ENCODE measurements at regions not wholly inside any gene's neighbourhood (a gene's known extent, or its start where the extent isn't known, plus 50 kb on each side); places are given as distances from the start of the nearest gene placed in this dataset.

DNA sequence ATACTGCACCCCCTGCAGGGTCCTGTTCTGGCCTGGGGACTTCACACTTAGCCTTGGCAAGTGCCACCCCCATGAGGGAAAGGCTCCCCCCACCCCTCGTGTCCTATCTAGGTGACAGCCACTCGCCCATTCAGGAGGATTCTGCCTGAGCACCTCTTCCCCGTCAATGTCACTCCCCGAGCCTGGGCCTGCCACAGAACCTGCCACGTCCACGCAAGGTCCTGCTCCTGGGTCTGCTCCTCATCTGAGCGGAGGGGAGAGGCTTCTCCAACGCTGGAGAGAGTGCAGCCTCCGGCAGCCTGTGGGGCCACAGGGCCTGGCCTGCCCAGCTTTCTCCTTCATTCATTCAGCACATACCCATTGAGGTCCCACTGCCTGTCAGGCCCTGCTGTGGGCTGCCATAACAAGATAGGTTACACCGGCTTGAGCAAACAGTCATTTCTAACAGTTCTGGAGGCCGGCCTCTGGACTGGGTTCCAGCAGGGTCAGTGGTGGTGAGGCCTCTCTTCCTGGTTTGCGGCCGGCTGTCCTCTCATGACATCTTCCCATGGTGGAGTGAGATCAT is 92.0 kb upstream of the RET start:
- intact Hi-C loops (cut with micrococcal nuclease; ENCODE audit: unreplicated experiment): loop anchor here (10.0 kb wide), 1 partner anchor 120 kb away; no protein-coding TSS in a partner anchor
- H3K4me1 ChIP-seq (ENCODE audit: control insufficient read depth, insufficient read depth, low read length): no peaks in the 10 kb centered on the region
- POLR2A ChIA-PET: no interaction called here
- CTCF ChIA-PET: no interaction called here
- in situ Hi-C loops (cut with HindIII; ENCODE audit: low pct_unique_long_range_greater_than_20kb, low sequenced_read_pairs): no loop called here
- no peaks in the 10 kb centered on the region for H3K27me3 ChIP-seq (ENCODE audit: control insufficient read depth, insufficient read depth, low read length)
- no peak overlapping the region for H3K4me3 ChIP-seq (ENCODE audit: low read depth in 2 of 2, low read length in 2 of 2)
- no TSS peak for BruUV-seq (replicated peaks)
- no peak overlapping the region for H3K27ac ChIP-seq (ENCODE audit: low read length)
- ATAC-seq: no peak
- no peaks in the 10 kb centered on the region for H3K9me3 ChIP-seq (ENCODE audit: control insufficient read depth, insufficient read depth, low read depth, low read length)
- no peak for DNase-seq (ENCODE audit: low read depth, low spot score)
- no peaks in the 10 kb centered on the region for H3K36me3 ChIP-seq (ENCODE audit: control insufficient read depth, insufficient read depth, low read length)
- TF ChIP-seq POLR2AphosphoS5 (IDR thresholded peaks at IDR 0.05; ENCODE audit: low read depth, low read length) (no peak), SIN3A (IDR thresholded peaks at IDR 0.05; ENCODE audit: borderline replicate concordance, insufficient read depth, low read depth, low read length) (no peak), TCF7L2 (IDR thresholded peaks at IDR 0.05; ENCODE audit: low read depth, low read length) (no peak)
- TF ChIP-seq, protein P1, sequence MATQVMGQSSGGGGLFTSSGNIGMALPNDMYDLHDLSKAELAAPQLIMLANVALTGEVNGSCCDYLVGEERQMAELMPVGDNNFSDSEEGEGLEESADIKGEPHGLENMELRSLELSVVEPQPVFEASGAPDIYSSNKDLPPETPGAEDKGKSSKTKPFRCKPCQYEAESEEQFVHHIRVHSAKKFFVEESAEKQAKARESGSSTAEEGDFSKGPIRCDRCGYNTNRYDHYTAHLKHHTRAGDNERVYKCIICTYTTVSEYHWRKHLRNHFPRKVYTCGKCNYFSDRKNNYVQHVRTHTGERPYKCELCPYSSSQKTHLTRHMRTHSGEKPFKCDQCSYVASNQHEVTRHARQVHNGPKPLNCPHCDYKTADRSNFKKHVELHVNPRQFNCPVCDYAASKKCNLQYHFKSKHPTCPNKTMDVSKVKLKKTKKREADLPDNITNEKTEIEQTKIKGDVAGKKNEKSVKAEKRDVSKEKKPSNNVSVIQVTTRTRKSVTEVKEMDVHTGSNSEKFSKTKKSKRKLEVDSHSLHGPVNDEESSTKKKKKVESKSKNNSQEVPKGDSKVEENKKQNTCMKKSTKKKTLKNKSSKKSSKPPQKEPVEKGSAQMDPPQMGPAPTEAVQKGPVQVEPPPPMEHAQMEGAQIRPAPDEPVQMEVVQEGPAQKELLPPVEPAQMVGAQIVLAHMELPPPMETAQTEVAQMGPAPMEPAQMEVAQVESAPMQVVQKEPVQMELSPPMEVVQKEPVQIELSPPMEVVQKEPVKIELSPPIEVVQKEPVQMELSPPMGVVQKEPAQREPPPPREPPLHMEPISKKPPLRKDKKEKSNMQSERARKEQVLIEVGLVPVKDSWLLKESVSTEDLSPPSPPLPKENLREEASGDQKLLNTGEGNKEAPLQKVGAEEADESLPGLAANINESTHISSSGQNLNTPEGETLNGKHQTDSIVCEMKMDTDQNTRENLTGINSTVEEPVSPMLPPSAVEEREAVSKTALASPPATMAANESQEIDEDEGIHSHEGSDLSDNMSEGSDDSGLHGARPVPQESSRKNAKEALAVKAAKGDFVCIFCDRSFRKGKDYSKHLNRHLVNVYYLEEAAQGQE (IDR thresholded peaks at IDR 0.05; ENCODE audit: insufficient read depth in 1 of 2, low read depth in 2 of 2, low read length in 1 of 2): no peak
- TF ChIP-seq, protein P2, sequence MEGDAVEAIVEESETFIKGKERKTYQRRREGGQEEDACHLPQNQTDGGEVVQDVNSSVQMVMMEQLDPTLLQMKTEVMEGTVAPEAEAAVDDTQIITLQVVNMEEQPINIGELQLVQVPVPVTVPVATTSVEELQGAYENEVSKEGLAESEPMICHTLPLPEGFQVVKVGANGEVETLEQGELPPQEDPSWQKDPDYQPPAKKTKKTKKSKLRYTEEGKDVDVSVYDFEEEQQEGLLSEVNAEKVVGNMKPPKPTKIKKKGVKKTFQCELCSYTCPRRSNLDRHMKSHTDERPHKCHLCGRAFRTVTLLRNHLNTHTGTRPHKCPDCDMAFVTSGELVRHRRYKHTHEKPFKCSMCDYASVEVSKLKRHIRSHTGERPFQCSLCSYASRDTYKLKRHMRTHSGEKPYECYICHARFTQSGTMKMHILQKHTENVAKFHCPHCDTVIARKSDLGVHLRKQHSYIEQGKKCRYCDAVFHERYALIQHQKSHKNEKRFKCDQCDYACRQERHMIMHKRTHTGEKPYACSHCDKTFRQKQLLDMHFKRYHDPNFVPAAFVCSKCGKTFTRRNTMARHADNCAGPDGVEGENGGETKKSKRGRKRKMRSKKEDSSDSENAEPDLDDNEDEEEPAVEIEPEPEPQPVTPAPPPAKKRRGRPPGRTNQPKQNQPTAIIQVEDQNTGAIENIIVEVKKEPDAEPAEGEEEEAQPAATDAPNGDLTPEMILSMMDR (IDR thresholded peaks at IDR 0.05): no peak

DNA sequence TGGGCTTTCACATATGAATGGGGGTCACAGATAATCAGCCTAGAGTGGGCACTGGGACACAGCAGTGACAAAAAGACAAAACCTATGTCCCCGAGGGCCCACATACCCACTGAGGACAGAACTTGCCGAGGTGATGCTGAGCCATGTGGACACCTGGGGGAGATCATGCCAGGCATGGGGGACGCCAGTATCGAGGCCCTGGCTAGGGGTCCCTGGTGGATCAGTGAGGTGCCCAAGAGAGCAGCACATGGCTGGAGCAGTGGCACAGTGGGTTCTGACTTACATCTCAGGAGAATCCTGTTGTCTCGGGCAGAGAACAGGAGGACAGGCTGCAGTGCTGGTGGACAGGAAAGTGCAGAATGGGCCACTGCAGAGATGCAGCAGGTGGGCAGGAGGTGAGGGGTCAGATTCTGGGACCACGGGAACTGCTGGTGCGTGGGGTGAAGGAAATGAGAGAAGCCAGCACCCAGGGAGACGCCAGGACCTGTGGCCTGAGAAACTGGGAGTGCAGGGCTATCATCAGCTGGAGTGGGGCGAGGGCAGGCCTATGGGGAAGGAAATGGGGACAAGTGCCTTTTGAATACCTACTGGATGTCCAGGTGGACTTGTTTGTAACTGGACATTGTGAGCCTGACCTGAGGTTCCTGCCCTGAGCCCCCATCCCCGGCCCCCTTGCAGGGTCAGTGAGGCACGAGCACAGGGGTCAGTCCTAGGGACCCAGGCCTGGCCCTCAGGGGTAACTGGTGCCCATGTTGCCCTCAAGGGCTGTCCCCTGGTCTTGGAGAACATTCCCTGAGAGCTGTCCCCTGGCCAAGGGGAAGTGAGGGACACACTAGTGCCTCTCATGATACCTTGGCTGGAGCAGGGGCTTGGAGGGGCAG is 91.2 kb upstream of the RET start:
- Histone ChIP-seq H3K4me3 (ENCODE audit: low read depth in 2 of 2, low read length in 2 of 2) (no peak overlapping the region), H3K4me1 (ENCODE audit: control insufficient read depth, insufficient read depth, low read length) (no peaks in the 10 kb centered on the region), H3K27ac (ENCODE audit: low read length) (no peak overlapping the region), H3K9me3 (ENCODE audit: control insufficient read depth, insufficient read depth, low read depth, low read length) (no peaks in the 10 kb centered on the region), H3K36me3 (ENCODE audit: control insufficient read depth, insufficient read depth, low read length) (no peaks in the 10 kb centered on the region), H3K27me3 (ENCODE audit: control insufficient read depth, insufficient read depth, low read length) (no peaks in the 10 kb centered on the region)
- DNase-seq (ENCODE audit: low read depth, low spot score): no peak
- ChIA-PET CTCF (no interaction called here), POLR2A (no interaction called here)
- in situ Hi-C loops (cut with HindIII; ENCODE audit: low pct_unique_long_range_greater_than_20kb, low sequenced_read_pairs): no loop called here
- no TSS peak for BruUV-seq (replicated peaks)
- ATAC-seq: no peak
- TF ChIP-seq, protein P1 (IDR thresholded peaks at IDR 0.05; ENCODE audit: insufficient read depth in 1 of 2, low read depth in 2 of 2, low read length in 1 of 2): no peak
- TF ChIP-seq SIN3A (IDR thresholded peaks at IDR 0.05; ENCODE audit: borderline replicate concordance, insufficient read depth, low read depth, low read length) (no peak), TCF7L2 (IDR thresholded peaks at IDR 0.05; ENCODE audit: low read depth, low read length) (no peak), POLR2AphosphoS5 (IDR thresholded peaks at IDR 0.05; ENCODE audit: low read depth, low read length) (no peak)
- TF ChIP-seq, protein P2 (IDR thresholded peaks at IDR 0.05): no peak
- intact Hi-C loops (cut with micrococcal nuclease; ENCODE audit: unreplicated experiment): loop anchor here (10.0 kb wide), 1 partner anchor 121 kb away; no protein-coding TSS in a partner anchor
